WTC11 (cell line): ENCODE measurements at regions not wholly inside any gene's neighbourhood (a gene's known extent, or its start where the extent isn't known, plus 50 kb on each side); places are given as distances from the start of the nearest gene placed in this dataset.

Source experiments
- CREB1 ChIP-seq: sonication (generic); formaldehyde crosslinking; IDR thresholded peaks from 2 replicates; pipeline ENCODE4 v1.8.0; 2023; ENCODE audit warnings: mild to moderate bottlenecking, missing genetic modification reagents
- ESRRA ChIP-seq: sonication (generic); formaldehyde crosslinking; IDR thresholded peaks from 2 replicates; pipeline ENCODE4 v1.8.1; 2022; ENCODE audit warnings: mild to moderate bottlenecking, missing genetic modification reagents, borderline replicate concordance
- FOXJ3 ChIP-seq: sonication (generic); formaldehyde crosslinking; IDR thresholded peaks from 2 replicates; pipeline ENCODE4 v1.9.0; 2021; ENCODE audit warnings: missing genetic modification reagents, mild to moderate bottlenecking, borderline replicate concordance
- NR1H2 ChIP-seq: sonication (generic); formaldehyde crosslinking; IDR thresholded peaks from 2 replicates; pipeline ENCODE4 v1.9.0; 2021; ENCODE audit warnings: mild to moderate bottlenecking, moderate library complexity, missing genetic modification reagents
- SMAD3 ChIP-seq: sonication (generic); formaldehyde crosslinking; IDR thresholded peaks from 2 replicates; pipeline ENCODE4 v1.8.0; 2022; ENCODE audit warnings: missing genetic modification reagents, mild to moderate bottlenecking, borderline replicate concordance
- ZNF232 ChIP-seq: sonication (generic); formaldehyde crosslinking; IDR thresholded peaks from 2 replicates; pipeline ENCODE4 v1.8.0; 2022; ENCODE audit warnings: mild to moderate bottlenecking, missing genetic modification reagents
- ZNF416 ChIP-seq: fragments of 250-450 bp; sonication (Bioruptor Pico); IDR thresholded peaks from 2 replicates; pipeline ENCODE4 v1.9.0; 2021; ENCODE audit warnings: mild to moderate bottlenecking, inconsistent platforms
- TF ChIP-seq, protein P1 (sequence below): fragments of 200-600 bp; IDR thresholded peaks from 2 replicates; pipeline ENCODE4 v1.8.0; 2022; ENCODE audit warnings: antibody characterized with exemption
- TF ChIP-seq, protein P2 (sequence below): sonication (generic); formaldehyde crosslinking; IDR thresholded peaks from 2 replicates; pipeline ENCODE4 v1.8.0; 2022; ENCODE audit warnings: mild to moderate bottlenecking, missing genetic modification reagents
- TF ChIP-seq, protein P3 (sequence below): sonication (generic); formaldehyde crosslinking; IDR thresholded peaks from 2 replicates; pipeline ENCODE4 v1.8.0; 2022; ENCODE audit warnings: missing genetic modification reagents
- TF ChIP-seq, protein P4 (sequence below): fragments of 250-450 bp; sonication (Bioruptor Pico); conservative IDR thresholded peaks from 2 replicates; pipeline ENCODE4 v1.9.0; 2021; ENCODE audit warnings: mild to moderate bottlenecking
- TF ChIP-seq, protein P5 (sequence below): sonication (generic); formaldehyde crosslinking; IDR thresholded peaks from 2 replicates; pipeline ENCODE4 v1.8.1; 2023; ENCODE audit warnings: mild to moderate bottlenecking, moderate library complexity, missing genetic modification reagents
- TF ChIP-seq, protein P6 (sequence below): sonication (generic); formaldehyde crosslinking; IDR thresholded peaks from 2 replicates; pipeline ENCODE4 v1.8.1; 2022; ENCODE audit warnings: missing genetic modification reagents, borderline replicate concordance

DNA sequence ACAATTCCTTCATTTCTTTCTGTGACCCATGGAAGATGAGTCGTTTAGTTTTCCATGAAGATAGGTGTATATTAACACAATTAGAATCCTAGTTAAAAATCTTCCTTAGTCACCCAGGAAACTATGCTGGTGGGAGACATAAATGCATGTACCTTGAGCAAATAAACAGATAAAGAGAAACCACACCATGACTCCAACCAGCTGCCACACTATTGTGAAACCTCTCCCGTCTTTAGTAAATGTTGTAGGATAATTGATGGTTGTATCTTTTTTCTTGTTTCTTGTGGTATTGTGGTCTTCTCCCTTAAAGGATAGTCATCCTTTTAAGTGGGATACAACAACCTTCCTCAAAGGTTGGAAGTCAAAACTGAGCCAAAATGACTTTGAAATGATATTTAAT, 103.8 kb upstream of the LEF1 start:
- TF ChIP-seq, protein P1, sequence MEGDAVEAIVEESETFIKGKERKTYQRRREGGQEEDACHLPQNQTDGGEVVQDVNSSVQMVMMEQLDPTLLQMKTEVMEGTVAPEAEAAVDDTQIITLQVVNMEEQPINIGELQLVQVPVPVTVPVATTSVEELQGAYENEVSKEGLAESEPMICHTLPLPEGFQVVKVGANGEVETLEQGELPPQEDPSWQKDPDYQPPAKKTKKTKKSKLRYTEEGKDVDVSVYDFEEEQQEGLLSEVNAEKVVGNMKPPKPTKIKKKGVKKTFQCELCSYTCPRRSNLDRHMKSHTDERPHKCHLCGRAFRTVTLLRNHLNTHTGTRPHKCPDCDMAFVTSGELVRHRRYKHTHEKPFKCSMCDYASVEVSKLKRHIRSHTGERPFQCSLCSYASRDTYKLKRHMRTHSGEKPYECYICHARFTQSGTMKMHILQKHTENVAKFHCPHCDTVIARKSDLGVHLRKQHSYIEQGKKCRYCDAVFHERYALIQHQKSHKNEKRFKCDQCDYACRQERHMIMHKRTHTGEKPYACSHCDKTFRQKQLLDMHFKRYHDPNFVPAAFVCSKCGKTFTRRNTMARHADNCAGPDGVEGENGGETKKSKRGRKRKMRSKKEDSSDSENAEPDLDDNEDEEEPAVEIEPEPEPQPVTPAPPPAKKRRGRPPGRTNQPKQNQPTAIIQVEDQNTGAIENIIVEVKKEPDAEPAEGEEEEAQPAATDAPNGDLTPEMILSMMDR: no peak
- TF ChIP-seq ZNF416 (no peak), ESRRA (CRISPR knock-in tag) (no peak), ZNF232 (CRISPR knock-in tag) (no peak), CREB1 (CRISPR knock-in tag) (no peak), FOXJ3 (CRISPR knock-in tag) (no peak), NR1H2 (CRISPR knock-in tag) (no peak), SMAD3 (no peak)
- TF ChIP-seq, protein P2, sequence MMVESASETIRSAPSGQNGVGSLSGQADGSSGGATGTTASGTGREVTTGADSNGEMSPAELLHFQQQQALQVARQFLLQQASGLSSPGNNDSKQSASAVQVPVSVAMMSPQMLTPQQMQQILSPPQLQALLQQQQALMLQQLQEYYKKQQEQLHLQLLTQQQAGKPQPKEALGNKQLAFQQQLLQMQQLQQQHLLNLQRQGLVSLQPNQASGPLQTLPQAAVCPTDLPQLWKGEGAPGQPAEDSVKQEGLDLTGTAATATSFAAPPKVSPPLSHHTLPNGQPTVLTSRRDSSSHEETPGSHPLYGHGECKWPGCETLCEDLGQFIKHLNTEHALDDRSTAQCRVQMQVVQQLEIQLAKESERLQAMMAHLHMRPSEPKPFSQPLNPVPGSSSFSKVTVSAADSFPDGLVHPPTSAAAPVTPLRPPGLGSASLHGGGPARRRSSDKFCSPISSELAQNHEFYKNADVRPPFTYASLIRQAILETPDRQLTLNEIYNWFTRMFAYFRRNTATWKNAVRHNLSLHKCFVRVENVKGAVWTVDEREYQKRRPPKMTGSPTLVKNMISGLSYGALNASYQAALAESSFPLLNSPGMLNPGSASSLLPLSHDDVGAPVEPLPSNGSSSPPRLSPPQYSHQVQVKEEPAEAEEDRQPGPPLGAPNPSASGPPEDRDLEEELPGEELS (CRISPR knock-in tag): no peak
- TF ChIP-seq, protein P3, sequence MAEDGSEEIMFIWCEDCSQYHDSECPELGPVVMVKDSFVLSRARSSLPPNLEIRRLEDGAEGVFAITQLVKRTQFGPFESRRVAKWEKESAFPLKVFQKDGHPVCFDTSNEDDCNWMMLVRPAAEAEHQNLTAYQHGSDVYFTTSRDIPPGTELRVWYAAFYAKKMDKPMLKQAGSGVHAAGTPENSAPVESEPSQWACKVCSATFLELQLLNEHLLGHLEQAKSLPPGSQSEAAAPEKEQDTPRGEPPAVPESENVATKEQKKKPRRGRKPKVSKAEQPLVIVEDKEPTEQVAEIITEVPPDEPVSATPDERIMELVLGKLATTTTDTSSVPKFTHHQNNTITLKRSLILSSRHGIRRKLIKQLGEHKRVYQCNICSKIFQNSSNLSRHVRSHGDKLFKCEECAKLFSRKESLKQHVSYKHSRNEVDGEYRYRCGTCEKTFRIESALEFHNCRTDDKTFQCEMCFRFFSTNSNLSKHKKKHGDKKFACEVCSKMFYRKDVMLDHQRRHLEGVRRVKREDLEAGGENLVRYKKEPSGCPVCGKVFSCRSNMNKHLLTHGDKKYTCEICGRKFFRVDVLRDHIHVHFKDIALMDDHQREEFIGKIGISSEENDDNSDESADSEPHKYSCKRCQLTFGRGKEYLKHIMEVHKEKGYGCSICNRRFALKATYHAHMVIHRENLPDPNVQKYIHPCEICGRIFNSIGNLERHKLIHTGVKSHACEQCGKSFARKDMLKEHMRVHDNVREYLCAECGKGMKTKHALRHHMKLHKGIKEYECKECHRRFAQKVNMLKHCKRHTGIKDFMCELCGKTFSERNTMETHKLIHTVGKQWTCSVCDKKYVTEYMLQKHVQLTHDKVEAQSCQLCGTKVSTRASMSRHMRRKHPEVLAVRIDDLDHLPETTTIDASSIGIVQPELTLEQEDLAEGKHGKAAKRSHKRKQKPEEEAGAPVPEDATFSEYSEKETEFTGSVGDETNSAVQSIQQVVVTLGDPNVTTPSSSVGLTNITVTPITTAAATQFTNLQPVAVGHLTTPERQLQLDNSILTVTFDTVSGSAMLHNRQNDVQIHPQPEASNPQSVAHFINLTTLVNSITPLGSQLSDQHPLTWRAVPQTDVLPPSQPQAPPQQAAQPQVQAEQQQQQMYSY (CRISPR knock-in tag): no peak
- TF ChIP-seq, protein P4, sequence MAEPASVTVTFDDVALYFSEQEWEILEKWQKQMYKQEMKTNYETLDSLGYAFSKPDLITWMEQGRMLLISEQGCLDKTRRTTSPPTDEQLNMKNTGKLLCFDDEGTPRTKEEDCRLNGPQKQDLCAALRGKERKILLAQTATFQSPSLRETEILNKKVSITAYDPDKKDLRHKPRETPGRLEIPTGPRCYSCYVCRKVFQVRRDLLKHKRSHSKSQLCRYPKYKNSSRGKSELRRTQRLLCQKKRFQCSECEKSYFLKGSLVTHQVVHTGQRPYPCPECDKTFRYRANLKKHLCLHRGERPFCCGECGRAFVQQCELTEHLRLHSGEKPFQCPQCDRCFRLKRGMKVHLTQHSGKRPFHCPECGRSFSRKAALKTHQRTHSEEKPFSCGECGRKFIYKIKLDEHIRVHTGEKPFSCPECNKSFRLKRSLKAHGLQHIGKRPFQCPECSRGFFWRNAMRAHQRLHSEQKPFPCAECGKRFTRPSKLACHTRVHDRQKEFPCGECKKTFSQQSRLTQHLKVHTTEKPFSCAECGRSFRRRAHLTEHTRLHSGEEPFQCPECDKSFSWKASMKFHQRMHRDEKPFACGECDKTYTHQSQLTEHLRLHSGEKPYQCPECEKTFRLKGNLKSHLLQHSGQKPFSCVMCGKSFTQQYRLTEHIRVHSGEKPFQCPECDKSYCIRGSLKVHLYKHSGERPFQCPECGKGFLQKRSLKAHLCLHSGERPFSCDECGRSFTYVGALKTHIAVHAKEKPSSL: no peak
- TF ChIP-seq, protein P5, sequence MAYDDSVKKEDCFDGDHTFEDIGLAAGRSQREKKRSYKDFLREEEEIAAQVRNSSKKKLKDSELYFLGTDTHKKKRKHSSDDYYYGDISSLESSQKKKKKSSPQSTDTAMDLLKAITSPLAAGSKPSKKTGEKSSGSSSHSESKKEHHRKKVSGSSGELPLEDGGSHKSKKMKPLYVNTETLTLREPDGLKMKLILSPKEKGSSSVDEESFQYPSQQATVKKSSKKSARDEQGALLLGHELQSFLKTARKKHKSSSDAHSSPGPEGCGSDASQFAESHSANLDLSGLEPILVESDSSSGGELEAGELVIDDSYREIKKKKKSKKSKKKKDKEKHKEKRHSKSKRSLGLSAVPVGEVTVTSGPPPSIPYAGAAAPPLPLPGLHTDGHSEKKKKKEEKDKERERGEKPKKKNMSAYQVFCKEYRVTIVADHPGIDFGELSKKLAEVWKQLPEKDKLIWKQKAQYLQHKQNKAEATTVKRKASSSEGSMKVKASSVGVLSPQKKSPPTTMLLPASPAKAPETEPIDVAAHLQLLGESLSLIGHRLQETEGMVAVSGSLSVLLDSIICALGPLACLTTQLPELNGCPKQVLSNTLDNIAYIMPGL: no peak
- TF ChIP-seq, protein P6, sequence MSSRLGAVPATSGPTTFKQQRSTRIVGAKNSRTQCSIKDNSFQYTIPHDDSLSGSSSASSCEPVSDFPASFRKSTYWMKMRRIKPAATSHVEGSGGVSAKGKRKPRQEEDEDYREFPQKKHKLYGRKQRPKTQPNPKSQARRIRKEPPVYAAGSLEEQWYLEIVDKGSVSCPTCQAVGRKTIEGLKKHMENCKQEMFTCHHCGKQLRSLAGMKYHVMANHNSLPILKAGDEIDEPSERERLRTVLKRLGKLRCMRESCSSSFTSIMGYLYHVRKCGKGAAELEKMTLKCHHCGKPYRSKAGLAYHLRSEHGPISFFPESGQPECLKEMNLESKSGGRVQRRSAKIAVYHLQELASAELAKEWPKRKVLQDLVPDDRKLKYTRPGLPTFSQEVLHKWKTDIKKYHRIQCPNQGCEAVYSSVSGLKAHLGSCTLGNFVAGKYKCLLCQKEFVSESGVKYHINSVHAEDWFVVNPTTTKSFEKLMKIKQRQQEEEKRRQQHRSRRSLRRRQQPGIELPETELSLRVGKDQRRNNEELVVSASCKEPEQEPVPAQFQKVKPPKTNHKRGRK (CRISPR knock-in tag): no peak
